ENCODE measurements at regions not wholly inside any gene's neighbourhood (a gene's known extent, or its start where the extent isn't known, plus 50 kb on each side); places are given as distances from the start of the nearest gene placed in this dataset.

- no peak for TF ChIP-seq CTCF (conservative IDR thresholded peaks at IDR 0.05; ENCODE audit: low read length)
- no peak for TF ChIP-seq EZH2phosphoT487 (IDR thresholded peaks at IDR 0.05; ENCODE audit: borderline replicate concordance)
Observed at GRCh38 chr3:153343988-153344782, 182.2 kb downstream of the RAP2B start.
